GM06990 (cell line): ENCODE measurements at regions not wholly inside any gene's neighbourhood (a gene's known extent, or its start where the extent isn't known, plus 50 kb on each side); places are given as distances from the start of the nearest gene placed in this dataset.

Experiments used
- DNase-seq: peaks from one replicate; pipeline ENCODE4 v3.0.0-alpha.2; 2011; ENCODE audit not compliant: insufficient read length; ENCODE audit errors: extremely low read depth
- H3K27me3 ChIP-seq: replicated peaks from 2 replicates; pipeline ENCODE4 v1.6.0; 2011; ENCODE audit warnings: low read length; ENCODE audit not compliant: control insufficient read depth, insufficient read depth
- H3K36me3 ChIP-seq: 2 replicates; pipeline ENCODE4 v1.5.1; 2011; ENCODE audit warnings: low read length; ENCODE audit not compliant: control insufficient read depth, insufficient read depth
- H3K4me3 ChIP-seq: replicated peaks from 2 replicates; pipeline ENCODE4 v1.5.1; 2011; ENCODE audit warnings: low read depth, mild to moderate bottlenecking, control low read depth, low read length
- TF ChIP-seq, protein P1 (sequence below): IDR thresholded peaks from 2 replicates; pipeline ENCODE4 v1.5.1; 2011; ENCODE audit warnings: low read length, control low read depth, mild to moderate bottlenecking, inconsistent platforms; ENCODE audit not compliant: insufficient read depth, poor library complexity, severe bottlenecking

- TF ChIP-seq, protein P1, sequence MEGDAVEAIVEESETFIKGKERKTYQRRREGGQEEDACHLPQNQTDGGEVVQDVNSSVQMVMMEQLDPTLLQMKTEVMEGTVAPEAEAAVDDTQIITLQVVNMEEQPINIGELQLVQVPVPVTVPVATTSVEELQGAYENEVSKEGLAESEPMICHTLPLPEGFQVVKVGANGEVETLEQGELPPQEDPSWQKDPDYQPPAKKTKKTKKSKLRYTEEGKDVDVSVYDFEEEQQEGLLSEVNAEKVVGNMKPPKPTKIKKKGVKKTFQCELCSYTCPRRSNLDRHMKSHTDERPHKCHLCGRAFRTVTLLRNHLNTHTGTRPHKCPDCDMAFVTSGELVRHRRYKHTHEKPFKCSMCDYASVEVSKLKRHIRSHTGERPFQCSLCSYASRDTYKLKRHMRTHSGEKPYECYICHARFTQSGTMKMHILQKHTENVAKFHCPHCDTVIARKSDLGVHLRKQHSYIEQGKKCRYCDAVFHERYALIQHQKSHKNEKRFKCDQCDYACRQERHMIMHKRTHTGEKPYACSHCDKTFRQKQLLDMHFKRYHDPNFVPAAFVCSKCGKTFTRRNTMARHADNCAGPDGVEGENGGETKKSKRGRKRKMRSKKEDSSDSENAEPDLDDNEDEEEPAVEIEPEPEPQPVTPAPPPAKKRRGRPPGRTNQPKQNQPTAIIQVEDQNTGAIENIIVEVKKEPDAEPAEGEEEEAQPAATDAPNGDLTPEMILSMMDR: no peak
- no peaks in the 10 kb centered on the region; the same call in 1 of the 2 replicates for H3K27me3 ChIP-seq
Observed at GRCh38 chr10:69718951-69719350, 82.8 kb upstream of the COL13A1 start.

GRCh38 chr10:69721690-69722310 is 79.9 kb upstream of the COL13A1 start:
- H3K36me3 ChIP-seq: no peaks in the 10 kb centered on the region
- TF ChIP-seq, protein P1: no peak
- no peak for DNase-seq
- H3K4me3 ChIP-seq: no peak overlapping the region
- H3K27me3 ChIP-seq: no peaks in the 10 kb centered on the region; the same call in none of the 2 replicates

More at GRCh38 chr10:69718951-69719350, 82.8 kb upstream of the COL13A1 start:
- H3K36me3 ChIP-seq: no peaks in the 10 kb centered on the region
- H3K4me3 ChIP-seq: no peak overlapping the region
- DNase-seq: no peak

DNA sequence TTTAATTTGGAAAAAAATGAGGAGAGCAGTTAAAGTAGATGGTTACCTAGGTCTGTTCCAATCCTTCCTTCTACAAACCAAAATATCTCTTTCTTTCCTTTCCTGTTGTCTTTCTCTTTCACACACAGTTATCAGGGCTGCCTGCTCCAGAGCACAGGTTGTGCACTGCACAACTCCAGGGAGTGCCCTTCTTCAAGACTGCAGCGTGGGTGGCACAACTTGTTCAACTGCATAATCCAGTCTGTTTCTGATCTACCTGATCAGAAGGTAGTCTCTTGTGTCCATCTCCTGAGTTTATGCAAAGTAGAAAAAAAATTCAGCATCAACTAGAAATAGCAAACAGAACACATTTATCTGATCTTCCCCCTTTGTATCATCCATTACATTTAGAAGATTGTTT is 78.1 kb upstream of the COL13A1 start:
- no peaks in the 10 kb centered on the region; the same call in none of the 2 replicates for H3K27me3 ChIP-seq
- TF ChIP-seq, protein P1: no peak
- no peaks in the 10 kb centered on the region for H3K36me3 ChIP-seq
- no peak overlapping the region for H3K4me3 ChIP-seq
- DNase-seq: no peak

GRCh38 chr10:69726850-69727249 is 74.9 kb upstream of the COL13A1 start:
- Histone ChIP-seq H3K36me3 (no peaks in the 10 kb centered on the region), H3K4me3 (no peak overlapping the region), H3K27me3 (no peaks in the 10 kb centered on the region; the same call in none of the 2 replicates)
- no peak for DNase-seq
- TF ChIP-seq, protein P1: no peak

DNA sequence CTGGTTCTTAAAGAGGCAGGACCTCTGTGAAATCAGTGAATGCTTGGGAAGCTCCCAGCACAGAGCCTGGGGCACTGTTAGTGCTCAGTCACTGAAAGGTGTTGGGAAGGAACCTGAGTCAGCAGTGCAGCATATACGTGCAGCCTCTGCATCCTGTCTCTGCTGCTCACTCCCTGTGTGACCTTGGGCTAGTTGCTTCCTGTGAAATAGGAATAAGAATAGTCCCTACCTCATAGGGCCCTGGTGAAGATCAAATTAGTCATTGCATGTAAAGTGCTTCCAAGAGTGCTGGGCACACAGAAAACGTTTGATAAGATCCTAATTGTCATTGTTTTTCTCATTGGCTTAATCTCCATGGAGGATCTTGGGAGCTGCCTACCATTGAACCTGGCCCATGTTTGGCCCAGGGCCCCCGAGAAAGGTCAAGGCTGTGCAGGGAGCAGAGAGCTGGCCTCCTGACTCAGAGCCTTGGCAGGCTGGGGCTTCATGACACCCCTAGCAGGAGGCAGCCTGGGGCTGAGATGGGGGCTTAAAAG is 73.3 kb upstream of the COL13A1 start:
- Histone ChIP-seq H3K36me3 (no peaks in the 10 kb centered on the region), H3K27me3 (no peaks in the 10 kb centered on the region; the same call in none of the 2 replicates), H3K4me3 (no peak overlapping the region)
- no peak for DNase-seq
- TF ChIP-seq, protein P1: no peak
